Astrocyte (in vitro differentiated cells and primary cell): ENCODE measurements at regions not wholly inside any gene's neighbourhood (a gene's known extent, or its start where the extent isn't known, plus 50 kb on each side); places are given as distances from the start of the nearest gene placed in this dataset.

Experiments
- DNase-seq: peaks from one replicate; pipeline ENCODE4 v3.0.0-alpha.2; 2010; ENCODE audit warnings: low read depth
- FAIRE-seq: peaks from 2 replicates; lab custom pipeline; 2011; peaks lifted over from hg19 to GRCh38; lab: Jason Lieb, UNC
- H2AFZ ChIP-seq: 2 replicates; pipeline ENCODE4 v1.6.0; 2012; ENCODE audit warnings: low read depth, low read length, inconsistent platforms
- H3K27ac ChIP-seq: 2 replicates; pipeline ENCODE4 v1.5.1; 2011; ENCODE audit warnings: low read depth, low read length, inconsistent platforms
- H3K27me3 ChIP-seq: 2 replicates; pipeline ENCODE4 v1.6.0; 2011; ENCODE audit warnings: low read length, inconsistent platforms; ENCODE audit not compliant: insufficient read depth
- H3K36me3 ChIP-seq: 2 replicates; pipeline ENCODE4 v1.5.1; 2011; ENCODE audit warnings: low read length, inconsistent platforms; ENCODE audit not compliant: insufficient read depth
- H3K4me1 ChIP-seq: 2 replicates; pipeline ENCODE4 v1.5.1; 2011; ENCODE audit warnings: low read length, inconsistent platforms; ENCODE audit not compliant: insufficient read depth
- H3K4me2 ChIP-seq: 2 replicates; pipeline ENCODE4 v1.6.0; 2012; ENCODE audit warnings: low read length, inconsistent platforms
- H3K4me3 ChIP-seq: 2 replicates; pipeline ENCODE4 v1.5.1; 2011; ENCODE audit warnings: low read depth, mild to moderate bottlenecking, low read length, inconsistent platforms; ENCODE audit not compliant: insufficient read depth
- H3K79me2 ChIP-seq: 2 replicates; pipeline ENCODE4 v1.6.0; 2012; ENCODE audit warnings: mild to moderate bottlenecking, low read length, inconsistent platforms; ENCODE audit not compliant: insufficient read depth
- H3K9ac ChIP-seq: 2 replicates; pipeline ENCODE4 v1.6.0; 2012; ENCODE audit warnings: mild to moderate bottlenecking, low read length, inconsistent platforms
- H3K9me3 ChIP-seq: 2 replicates; pipeline ENCODE4 v1.5.1; 2012; ENCODE audit warnings: low read depth, mild to moderate bottlenecking, low read length, inconsistent platforms; ENCODE audit not compliant: insufficient read depth
- H4K20me1 ChIP-seq: 2 replicates; pipeline ENCODE4 v1.6.0; 2012; ENCODE audit warnings: low read length, inconsistent platforms; ENCODE audit not compliant: insufficient read depth
- H3K27ac Mint-ChIP-seq: one replicate; pipeline ENCODE4 v1.8.0; 2021; ENCODE audit warnings: mild to moderate bottlenecking, mixed read lengths; ENCODE audit not compliant: unreplicated experiment
- H3K27me3 Mint-ChIP-seq: one replicate; pipeline ENCODE4 v1.8.0; 2021; ENCODE audit warnings: low read depth, mixed read lengths; ENCODE audit not compliant: unreplicated experiment
- H3K36me3 Mint-ChIP-seq: one replicate; pipeline ENCODE4 v1.8.0; 2021; ENCODE audit warnings: low read depth, mixed read lengths; ENCODE audit not compliant: unreplicated experiment
- H3K4me1 Mint-ChIP-seq: one replicate; pipeline ENCODE4 v1.8.0; 2021; ENCODE audit warnings: low read depth, mixed read lengths; ENCODE audit not compliant: unreplicated experiment
- H3K4me3 Mint-ChIP-seq: one replicate; pipeline ENCODE4 v1.8.0; 2021; ENCODE audit warnings: mild to moderate bottlenecking, moderate library complexity, mixed read lengths; ENCODE audit not compliant: unreplicated experiment
- H3K9me3 Mint-ChIP-seq: one replicate; pipeline ENCODE4 v1.8.0; 2021; ENCODE audit warnings: mild to moderate bottlenecking, mixed read lengths; ENCODE audit not compliant: unreplicated experiment
- CTCF ChIP-seq: IDR thresholded peaks from 2 replicates; pipeline ENCODE4 v1.5.1; 2011; ENCODE audit warnings: low read depth, mild to moderate bottlenecking, inconsistent platforms, low read length, moderate library complexity; ENCODE audit not compliant: insufficient read depth
- EZH2 ChIP-seq: IDR thresholded peaks from 2 replicates; pipeline ENCODE4 v1.6.1; 2012; ENCODE audit warnings: mild to moderate bottlenecking, low read length, inconsistent platforms; ENCODE audit not compliant: insufficient read depth

GRCh38 chr1:195241066-195241465 lies 1367.2 kb downstream of the KCNT2 start:
- Histone ChIP-seq H4K20me1 (no peaks in the 10 kb centered on the region), H3K27ac (no peak overlapping the region), H3K4me1 (no peaks in the 10 kb centered on the region), H3K36me3 (no peaks in the 10 kb centered on the region), H3K4me2 (no peak overlapping the region), H3K9ac (no peak overlapping the region), H3K27me3 (no peaks in the 10 kb centered on the region), H3K79me2 (no peaks in the 10 kb centered on the region), H2AFZ (no peak overlapping the region), H3K9me3 (peaks cover 12% of the 10 kb centered on the region), H3K4me3 (no peak overlapping the region)
- H3K36me3 Mint-ChIP-seq: no peaks in the 10 kb centered on the region
- H3K27ac Mint-ChIP-seq: no peak overlapping the region
- no peak overlapping the region for H3K4me3 Mint-ChIP-seq
- TF ChIP-seq EZH2: no peak
- no peak for TF ChIP-seq CTCF
- H3K4me1 Mint-ChIP-seq: no peaks in the 10 kb centered on the region
- H3K27me3 Mint-ChIP-seq: no peaks in the 10 kb centered on the region
- DNase-seq (no peak), FAIRE-seq (no peak)
- H3K9me3 Mint-ChIP-seq: no peaks in the 10 kb centered on the region

GRCh38 chr1:195238313-195238712 lies 1369.9 kb downstream of the KCNT2 start:
- Histone ChIP-seq H3K79me2 (no peaks in the 10 kb centered on the region), H3K36me3 (no peaks in the 10 kb centered on the region), H3K27me3 (no peaks in the 10 kb centered on the region), H2AFZ (no peak overlapping the region), H3K4me2 (no peak overlapping the region), H3K27ac (no peak overlapping the region), H3K4me1 (no peaks in the 10 kb centered on the region), H4K20me1 (no peaks in the 10 kb centered on the region), H3K4me3 (no peak overlapping the region), H3K9me3 (peaks cover 12% of the 10 kb centered on the region), H3K9ac (no peak overlapping the region)
- FAIRE-seq (no peak), DNase-seq (no peak)
- no peak overlapping the region for H3K4me3 Mint-ChIP-seq
- no peaks in the 10 kb centered on the region for H3K27me3 Mint-ChIP-seq
- no peaks in the 10 kb centered on the region for H3K36me3 Mint-ChIP-seq
- TF ChIP-seq EZH2 (no peak), CTCF (no peak)
- H3K4me1 Mint-ChIP-seq: no peaks in the 10 kb centered on the region
- no peak overlapping the region for H3K27ac Mint-ChIP-seq
- H3K9me3 Mint-ChIP-seq: no peaks in the 10 kb centered on the region

GRCh38 chr1:195236991-195237889 lies 1371.0 kb downstream of the KCNT2 start:
- no peaks in the 10 kb centered on the region for H3K27me3 Mint-ChIP-seq

More at GRCh38 chr1:195236991-195237889, 1371.0 kb downstream of the KCNT2 start:
- Histone ChIP-seq H3K36me3 (no peaks in the 10 kb centered on the region), H3K4me1 (no peaks in the 10 kb centered on the region), H4K20me1 (no peaks in the 10 kb centered on the region), H3K4me3 (no peak overlapping the region), H3K4me2 (no peak overlapping the region), H3K9ac (no peak overlapping the region), H2AFZ (no peak overlapping the region), H3K9me3 (peaks cover 12% of the 10 kb centered on the region), H3K27me3 (no peaks in the 10 kb centered on the region), H3K79me2 (no peaks in the 10 kb centered on the region), H3K27ac (no peak overlapping the region)
- H3K4me1 Mint-ChIP-seq: no peaks in the 10 kb centered on the region
- no peak overlapping the region for H3K4me3 Mint-ChIP-seq
- no peak overlapping the region for H3K27ac Mint-ChIP-seq
- H3K9me3 Mint-ChIP-seq: no peaks in the 10 kb centered on the region
- TF ChIP-seq CTCF: no peak
- no peak for TF ChIP-seq EZH2
- DNase-seq (no peak), FAIRE-seq (no peak)
- H3K36me3 Mint-ChIP-seq: no peaks in the 10 kb centered on the region
